Progenitor cell of endocrine pancreas (in vitro differentiated cells): ENCODE measurements at regions not wholly inside any gene's neighbourhood (a gene's known extent, or its start where the extent isn't known, plus 50 kb on each side); places are given as distances from the start of the nearest gene placed in this dataset.

ENCODE experiments used
- DNase-seq: peaks from one replicate; pipeline ENCODE4 v3.0.0; 2021; ENCODE audit warnings: low spot score; ENCODE audit not compliant: unreplicated experiment
- H3K27ac Mint-ChIP-seq: 2 replicates; pipeline ENCODE4 v1.8.0; 2021; ENCODE audit warnings: mild to moderate bottlenecking, moderate library complexity, mixed read lengths
- H3K27me3 Mint-ChIP-seq: 2 replicates; pipeline ENCODE4 v1.8.0; 2021; ENCODE audit warnings: mixed read lengths
- H3K36me3 Mint-ChIP-seq: 2 replicates; pipeline ENCODE4 v1.8.0; 2022; ENCODE audit warnings: mixed read lengths; ENCODE audit not compliant: insufficient read depth
- H3K4me1 Mint-ChIP-seq: 2 replicates; pipeline ENCODE4 v1.8.0; 2021; ENCODE audit warnings: low read depth, mixed read lengths
- H3K4me3 Mint-ChIP-seq: 2 replicates; pipeline ENCODE4 v1.8.0; 2021; ENCODE audit warnings: low read depth, mild to moderate bottlenecking, moderate library complexity, mixed read lengths
- H3K9me3 Mint-ChIP-seq: 2 replicates; pipeline ENCODE4 v1.8.0; 2021; ENCODE audit warnings: low read depth, mixed read lengths
- CTCF ChIP-seq: fragments of 200-600 bp; sonication (generic); IDR thresholded peaks from one replicate; pipeline ENCODE4 v1.5.0; 2021; ENCODE audit warnings: antibody characterized with exemption, mild to moderate bottlenecking; ENCODE audit not compliant: unreplicated experiment

GRCh38 chr5:145294331-145294730 is 540.8 kb downstream of the PRELID2 start:
- no peaks in the 10 kb centered on the region for H3K27me3 Mint-ChIP-seq
- H3K27ac Mint-ChIP-seq, result no peak overlapping the region
- no peak overlapping the region for H3K4me3 Mint-ChIP-seq
- TF ChIP-seq CTCF, result no peak
- H3K36me3 Mint-ChIP-seq, result no peaks in the 10 kb centered on the region
- H3K9me3 Mint-ChIP-seq, result no peaks in the 10 kb centered on the region
- DNase-seq, result no peak
- H3K4me1 Mint-ChIP-seq, result no peaks in the 10 kb centered on the region

GRCh38 chr5:145293716-145294115 is 541.4 kb downstream of the PRELID2 start:
- TF ChIP-seq CTCF, result no peak
- no peaks in the 10 kb centered on the region for H3K4me1 Mint-ChIP-seq
- no peaks in the 10 kb centered on the region for H3K9me3 Mint-ChIP-seq
- H3K27ac Mint-ChIP-seq, result no peak overlapping the region
- H3K4me3 Mint-ChIP-seq, result no peak overlapping the region
- H3K36me3 Mint-ChIP-seq, result no peaks in the 10 kb centered on the region
- H3K27me3 Mint-ChIP-seq, result peaks cover 3% of the 10 kb centered on the region
- DNase-seq, result no peak

GRCh38 chr5:145292278-145292677 is 542.9 kb downstream of the PRELID2 start:
- Mint-ChIP-seq H3K9me3 (no peaks in the 10 kb centered on the region), H3K27me3 (peaks cover 3% of the 10 kb centered on the region), H3K4me1 (no peaks in the 10 kb centered on the region), H3K27ac (no peak overlapping the region), H3K4me3 (no peak overlapping the region), H3K36me3 (no peaks in the 10 kb centered on the region)
- no peak for TF ChIP-seq CTCF
- DNase-seq, result no peak

GRCh38 chr5:145283141-145283810 is 551.9 kb downstream of the PRELID2 start:
- H3K36me3 Mint-ChIP-seq, result no peaks in the 10 kb centered on the region
- no peaks in the 10 kb centered on the region for H3K9me3 Mint-ChIP-seq
- peaks cover 23% of the 10 kb centered on the region for H3K4me1 Mint-ChIP-seq
- H3K4me3 Mint-ChIP-seq, result no peak overlapping the region
- DNase-seq, result no peak
- peaks cover 50% of the 10 kb centered on the region for H3K27me3 Mint-ChIP-seq
- H3K27ac Mint-ChIP-seq, result no peak overlapping the region
- TF ChIP-seq CTCF, result no peak

GRCh38 chr5:145280806-145281205 is 554.3 kb downstream of the PRELID2 start:
- no peak overlapping the region for H3K27ac Mint-ChIP-seq
- no peaks in the 10 kb centered on the region for H3K36me3 Mint-ChIP-seq
- H3K4me1 Mint-ChIP-seq, result peaks cover 23% of the 10 kb centered on the region
- no peak overlapping the region for H3K4me3 Mint-ChIP-seq
- peaks cover 68% of the 10 kb centered on the region for H3K27me3 Mint-ChIP-seq
- TF ChIP-seq CTCF, result no peak
- H3K9me3 Mint-ChIP-seq, result no peaks in the 10 kb centered on the region
- DNase-seq, result no peak
